ENCODE measurements at regions not wholly inside any gene's neighbourhood (a gene's known extent, or its start where the extent isn't known, plus 50 kb on each side); places are given as distances from the start of the nearest gene placed in this dataset.
A peak's percentile ranks its signal among the peaks of the same experiment; 100 is the strongest.

- DNase-seq: no peak
These were observed 202.3 kb downstream of the KIF21A start for GRCh38 chr12:39240587-39240986.

DNA sequence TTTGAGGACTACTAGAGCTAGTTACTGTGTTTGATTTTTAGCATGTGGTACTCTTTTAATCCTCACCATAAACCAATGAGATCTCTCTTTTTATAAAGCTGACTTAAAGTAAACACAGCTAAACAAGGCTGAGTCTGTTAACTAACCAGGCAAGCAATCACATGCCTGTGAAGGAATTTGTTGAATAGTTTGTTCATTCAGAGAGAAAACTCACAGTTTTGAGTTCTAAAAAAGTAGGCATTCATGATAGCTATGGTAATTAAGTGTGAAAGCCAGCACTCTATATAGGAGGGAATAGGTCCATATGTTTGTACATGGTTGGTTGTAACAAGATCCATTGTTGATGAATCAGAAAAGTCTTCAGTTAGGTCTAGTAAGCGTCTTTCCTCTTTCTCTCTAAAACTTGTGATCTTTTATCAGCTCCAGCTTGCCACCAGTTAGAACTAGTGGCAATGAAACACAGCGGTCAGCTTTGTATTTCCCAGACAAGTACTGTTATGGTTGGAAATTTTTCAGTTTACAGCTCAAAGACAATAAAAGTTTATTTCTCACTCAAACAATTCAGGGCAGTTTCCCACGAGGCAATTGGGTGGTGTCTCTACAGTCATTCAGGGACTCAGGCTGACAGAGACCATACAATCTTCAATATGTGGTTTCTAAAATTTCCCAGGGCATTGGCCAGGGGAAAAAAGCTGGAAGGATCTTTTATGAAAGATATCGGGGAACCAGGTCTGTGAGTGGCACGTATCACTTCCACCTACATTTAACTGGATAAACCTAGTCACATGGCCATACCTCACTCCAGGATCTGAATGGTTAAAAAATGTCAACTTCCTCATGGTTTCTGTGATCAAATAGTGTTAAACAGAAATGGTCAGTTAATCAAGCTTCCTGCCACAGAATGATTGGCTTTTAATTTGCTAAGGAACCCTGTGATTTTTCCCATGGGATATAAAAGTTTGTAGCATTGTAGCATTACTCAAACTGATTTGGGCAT lies 203.1 kb downstream of the KIF21A start:
- no peak for DNase-seq

DNA sequence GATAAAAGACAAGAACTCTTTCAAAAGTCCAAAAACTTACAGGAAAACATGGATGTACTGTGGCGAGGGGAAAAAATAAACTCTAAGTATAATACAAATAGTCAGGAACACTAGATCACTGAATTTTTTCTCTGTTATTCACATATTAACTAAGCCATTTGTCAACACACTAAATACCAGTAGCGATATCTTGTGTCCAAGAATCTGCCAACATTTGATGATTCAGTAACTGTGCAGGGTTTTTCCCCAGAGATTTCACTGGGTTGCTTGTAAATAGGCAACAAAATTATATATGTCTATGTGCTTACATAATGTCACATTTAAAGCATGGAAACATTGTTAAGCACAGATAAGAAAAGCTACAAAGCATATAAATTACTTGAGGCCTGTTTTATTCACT lies 205.9 kb downstream of the KIF21A start:
- no peak for DNase-seq

GRCh38 chr12:39235990-39236767 lies 206.7 kb downstream of the KIF21A start:
- no peak for DNase-seq

DNA sequence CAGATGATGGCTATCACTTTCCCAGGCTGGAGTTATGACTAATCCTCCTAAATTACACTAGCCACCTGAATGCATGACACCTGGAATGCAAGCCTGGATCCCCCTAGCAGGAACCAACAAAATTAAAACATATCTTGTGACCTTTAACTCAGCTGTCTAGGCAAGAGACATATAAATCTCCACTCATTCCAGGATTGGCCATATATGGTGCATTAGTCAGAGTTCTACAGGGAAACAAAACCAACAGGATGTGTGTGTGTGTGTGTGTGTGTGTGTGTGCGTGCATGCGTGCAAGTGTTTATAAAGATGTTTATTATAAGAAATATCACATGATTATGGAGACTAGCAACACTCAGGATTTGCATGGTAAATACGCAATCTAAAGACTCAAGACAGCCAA lies 212.8 kb downstream of the KIF21A start:
- no peak for DNase-seq

GRCh38 chr12:39227218-39227617 lies 215.7 kb downstream of the KIF21A start:
- DNase-seq: no peak

- no peak for DNase-seq
These were observed 217.9 kb downstream of the KIF21A start for GRCh38 chr12:39224971-39225370.

- DNase-seq: no peak
These were observed 237.0 kb downstream of the KIF21A start for GRCh38 chr12:39205969-39206368.

DNA sequence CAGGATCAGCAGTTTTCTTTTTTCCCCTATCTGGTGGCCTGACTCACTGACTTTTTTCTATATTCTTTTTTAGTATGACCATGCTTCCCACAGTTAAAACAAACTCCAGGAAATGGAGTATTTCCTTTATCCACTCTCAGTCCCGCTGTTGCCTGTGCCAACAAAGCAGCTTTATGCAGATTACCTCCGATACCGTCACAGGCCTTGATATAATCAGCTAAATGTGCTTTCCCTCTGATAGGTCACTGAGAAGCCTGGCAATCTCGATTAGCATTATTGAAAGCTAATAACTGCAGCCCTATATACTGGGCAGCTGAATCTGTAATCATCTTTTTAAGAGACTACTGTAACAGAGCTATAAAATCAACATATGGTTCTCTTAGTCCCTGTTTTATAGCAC lies 243.6 kb downstream of the KIF21A start:
- DNase-seq: no peak

GRCh38 chr12:39188689-39189088 lies 254.2 kb downstream of the KIF21A start:
- no peak for DNase-seq

DNA sequence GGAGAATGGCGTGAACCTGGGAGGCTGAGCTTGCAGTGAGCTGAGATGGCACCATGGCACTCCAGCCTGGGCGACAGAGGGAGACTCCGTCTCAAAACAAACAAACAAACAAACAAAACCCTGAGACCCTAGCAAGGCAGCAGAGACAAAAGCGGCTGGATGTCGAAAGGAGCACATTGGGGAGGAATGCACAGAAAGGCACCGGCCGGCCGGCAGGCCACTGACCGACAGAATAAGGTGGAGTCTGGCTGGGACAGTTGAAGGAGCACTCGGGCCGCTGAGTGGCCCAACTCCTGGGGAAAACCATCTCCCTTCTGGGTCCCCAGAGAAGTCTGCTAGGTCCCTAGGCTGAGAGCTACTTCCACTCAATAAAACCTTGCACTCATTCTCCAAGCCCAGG lies 256.2 kb downstream of the KIF21A start:
- no peak for DNase-seq

DNA sequence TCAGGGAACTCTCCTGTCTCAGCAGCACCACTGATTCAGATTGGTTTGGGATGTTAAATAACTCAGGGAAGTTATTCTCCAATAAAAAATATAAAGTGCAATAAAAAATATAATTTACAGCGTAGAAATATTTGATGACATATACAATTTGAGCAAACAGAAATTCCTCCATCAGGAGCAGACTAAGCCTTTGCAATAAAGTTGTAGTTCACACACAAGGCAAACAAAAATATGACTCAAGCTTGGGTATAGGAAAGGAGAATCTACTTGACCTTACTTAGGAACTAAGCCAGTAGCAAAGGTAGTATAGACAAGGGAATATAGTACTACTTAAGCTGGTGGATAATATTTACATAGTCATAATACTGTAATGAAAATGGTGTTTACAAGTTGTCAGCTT lies 264.1 kb downstream of the KIF21A start:
- DNase-seq: no peak

- DNase-seq: no peak
These were observed 266.6 kb downstream of the KIF21A start for GRCh38 chr12:39176356-39176755.

DNA sequence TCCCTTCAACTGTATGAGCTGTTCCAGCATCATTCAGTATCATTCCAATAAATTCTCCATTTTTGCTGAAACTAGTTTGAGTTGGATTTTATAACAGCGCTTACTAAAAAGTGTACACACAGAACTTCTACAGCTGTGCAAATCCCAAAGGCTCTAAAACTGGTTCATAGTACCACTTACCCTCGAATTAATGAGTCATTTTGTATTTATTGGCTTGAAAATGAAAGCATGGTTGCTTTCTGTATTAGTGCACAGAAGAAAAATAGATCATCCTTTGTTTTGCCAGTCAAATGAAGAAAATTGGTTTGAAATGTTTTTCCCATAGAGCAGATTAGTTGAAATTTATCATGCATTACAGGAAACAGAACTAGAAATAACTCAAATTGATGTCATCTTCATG lies 268.3 kb upstream of the CPNE8 start:
- DNase-seq: no peak

DNA sequence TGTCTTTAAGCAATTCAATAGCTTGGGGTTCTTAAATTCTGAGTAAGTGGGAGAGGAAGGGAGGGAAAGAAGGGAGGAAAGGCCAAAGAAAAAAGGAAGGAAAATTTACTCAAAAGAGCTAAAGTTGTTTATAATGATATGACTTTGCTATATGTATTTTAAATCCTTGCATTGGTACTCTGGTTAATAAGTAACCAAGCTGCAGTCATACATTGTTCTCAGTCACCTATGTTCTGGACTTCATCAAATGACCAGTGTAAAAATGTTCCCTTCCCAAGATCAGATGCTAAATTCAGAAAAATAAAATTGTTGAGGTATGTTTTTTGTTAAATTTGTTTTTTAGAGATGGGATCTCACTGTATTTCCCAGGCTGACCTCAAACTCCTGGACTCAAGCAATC lies 259.9 kb upstream of the CPNE8 start:
- no peak for DNase-seq

- no peak for DNase-seq
These were observed 256.2 kb upstream of the CPNE8 start for GRCh38 chr12:39161465-39162085.

- no peak for DNase-seq
These were observed 252.4 kb upstream of the CPNE8 start for GRCh38 chr12:39157696-39158342.

DNA sequence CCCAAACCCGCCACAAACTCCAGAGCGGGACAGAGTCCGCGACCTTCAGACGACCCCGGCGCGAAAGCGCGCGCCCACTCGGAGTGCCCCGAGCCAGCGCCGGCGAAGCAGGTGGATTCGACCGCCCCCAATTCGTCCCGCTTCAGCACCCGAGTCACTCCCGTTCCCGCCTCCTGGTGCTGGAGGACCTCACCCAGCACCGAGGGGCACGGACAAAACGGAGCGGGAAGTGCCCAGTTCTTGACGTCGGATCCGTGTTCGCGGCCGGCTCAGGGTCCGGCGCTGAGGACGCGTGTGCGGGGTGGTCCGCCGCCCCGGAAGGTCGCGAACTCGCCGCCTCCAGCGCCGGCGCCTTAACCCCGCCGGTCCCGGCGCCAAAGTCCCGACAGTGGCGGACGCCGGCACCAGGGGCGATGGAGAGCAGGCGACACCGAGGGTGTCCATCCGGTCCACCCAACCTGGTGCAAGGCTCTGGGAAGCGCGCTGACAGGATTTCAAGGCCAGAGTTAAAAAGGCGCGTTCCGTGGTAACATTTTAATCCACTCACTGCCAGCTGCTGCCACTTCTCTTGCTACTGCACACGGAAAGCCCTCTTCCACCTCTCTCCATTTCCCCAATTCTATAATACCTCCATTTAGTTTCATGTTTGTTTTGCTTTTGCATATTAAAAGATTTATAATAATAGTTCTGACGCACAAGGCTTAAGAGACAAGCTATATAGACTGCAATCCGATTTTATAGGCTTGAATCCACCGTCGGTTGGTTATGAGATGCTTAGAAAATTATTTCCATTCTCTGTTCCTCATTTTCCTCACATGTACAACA lies 240.0 kb upstream of the CPNE8 start:
- DNase-seq: peak; percentile 31

DNA sequence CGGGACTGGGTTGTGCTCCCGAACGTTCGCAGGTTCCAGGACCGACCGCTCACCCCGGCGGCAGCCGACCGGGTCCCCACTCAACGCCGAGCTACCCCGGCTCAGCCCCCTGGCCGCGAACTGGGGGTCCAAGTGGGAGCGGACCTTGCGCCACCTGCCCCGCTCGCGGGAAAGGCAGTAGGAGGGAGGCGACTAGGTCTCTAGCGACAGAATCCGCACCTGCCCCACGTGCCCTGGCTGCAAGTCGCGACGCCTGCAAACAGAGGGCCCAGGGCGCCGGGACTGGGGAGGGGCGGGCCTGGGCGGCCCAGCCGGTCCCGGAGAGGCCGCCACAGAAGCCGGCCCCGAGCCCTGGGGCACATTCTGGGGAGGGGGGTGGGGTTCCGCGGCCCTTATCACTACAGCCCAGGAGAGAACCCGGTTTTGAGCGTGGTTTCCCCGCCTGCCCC lies 239.2 kb upstream of the CPNE8 start:
- DNase-seq: no peak

DNA sequence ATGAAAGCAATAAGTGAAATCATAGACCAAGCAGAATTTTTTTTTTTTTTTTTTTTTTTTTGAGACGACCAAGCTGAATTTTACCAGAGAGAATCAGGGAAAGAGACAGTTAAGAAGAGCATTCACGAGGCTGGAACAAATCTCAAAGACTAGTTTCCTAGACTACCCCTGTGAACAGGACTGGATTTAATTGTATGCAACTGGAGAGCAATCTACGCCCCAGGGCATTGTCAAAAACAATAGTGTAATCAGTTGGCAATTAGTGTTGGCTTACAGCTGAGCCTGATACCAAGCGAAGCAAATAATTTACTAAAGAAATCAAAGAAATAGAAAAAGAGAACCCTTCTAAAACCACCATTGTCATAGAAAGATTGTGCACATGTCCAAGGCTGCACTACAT lies 232.9 kb upstream of the CPNE8 start:
- no peak for DNase-seq

- DNase-seq: no peak
These were observed 222.0 kb upstream of the CPNE8 start for GRCh38 chr12:39127401-39127800.

GRCh38 chr12:39125566-39125965 lies 220.2 kb upstream of the CPNE8 start:
- DNase-seq: no peak
